Body of pancreas (tissue), 4 donors: ENCODE measurements at regions not wholly inside any gene's neighbourhood (a gene's known extent, or its start where the extent isn't known, plus 50 kb on each side); places are given as distances from the start of the nearest gene placed in this dataset.

ENCODE experiments used
- ATAC-seq: fragments of 150-250 bp; one replicate; pipeline ENCODE4 v1.9.1; 2016
- DNase-seq, 4 donors: peaks; one replicate each; pipeline ENCODE4 v3.0.0-alpha.2; 2019
- H3K27ac ChIP-seq, 4 donors: fragments of 200-600 bp; sonication (generic); 1 replicate in 3 of 4; 2 replicates in 1 of 4; pipeline versions ENCODE4 v1.5.1 to v1.6.1; 2016 to 2019; ENCODE audit warnings: mild to moderate bottlenecking in 1 of 4, mixed read lengths in 1 of 4, moderate library complexity in 1 of 4
- H3K27me3 ChIP-seq, 2 donors: fragments of 200-600 bp; sonication (generic); one replicate each; pipeline ENCODE4 v1.6.0; 2016; ENCODE audit warnings: mild to moderate bottlenecking in 1 of 2
- H3K36me3 ChIP-seq, 2 donors: fragments of 200-600 bp; sonication (generic); replicated peaks in 1 of 2; 2 replicates each; pipeline ENCODE4 v1.5.1; 2016; ENCODE audit warnings: low read depth in 2 of 2; ENCODE audit not compliant: insufficient read depth in 1 of 2
- H3K4me1 ChIP-seq: fragments of 200-600 bp; sonication (generic); one replicate; pipeline ENCODE4 v1.6.0; 2016
- H3K4me3 ChIP-seq, 2 donors: fragments of 200-600 bp; sonication (generic); 1 replicate in 1 of 2; 2 replicates in 1 of 2; pipeline ENCODE4 v1.5.1; 2016 to 2019
- H3K9me3 ChIP-seq, 3 donors: fragments of 200-600 bp; sonication (generic); 1 replicate in 2 of 3; 2 replicates in 1 of 3; pipeline ENCODE4 v1.5.1; 2016
- POLR2A ChIP-seq, 3 donors: fragments of 450-650 bp; IDR thresholded peaks; one replicate each; pipeline ENCODE4 v1.6.1; 2016; ENCODE audit warnings: antibody characterized with exemption in 3 of 3, mild to moderate bottlenecking in 2 of 3
- WGBS, 2 donors: methylation state at CpG; one replicate each; pipeline ENCODE4 v1.1.5; 2017; 5-methylcytosine and 5-hydroxymethylcytosine counted together
- intact Hi-C: fragments of 100-400 bp; cut with DNase I; formaldehyde crosslinking; loops from one replicate; pipeline ENCODE4 v1.15.1; 2023
- TF ChIP-seq, protein P1 (sequence below), 7 experiments: fragments of 450-650 bp in 4 of 7; fragments of 200-600 bp in 3 of 7; sonication (generic) in 3 of 7; IDR thresholded peaks; one replicate each; pipeline ENCODE4 v1.5.1; 2016 to 2019; ENCODE audit warnings: antibody characterized with exemption in 7 of 7

- DNase-seq (no peak), ATAC-seq (no peak)
- H3K4me3 ChIP-seq: no peak overlapping the region
- H3K36me3 ChIP-seq: no peaks in the 10 kb centered on the region
- no peaks in the 10 kb centered on the region for H3K27me3 ChIP-seq
- TF ChIP-seq, protein P1, sequence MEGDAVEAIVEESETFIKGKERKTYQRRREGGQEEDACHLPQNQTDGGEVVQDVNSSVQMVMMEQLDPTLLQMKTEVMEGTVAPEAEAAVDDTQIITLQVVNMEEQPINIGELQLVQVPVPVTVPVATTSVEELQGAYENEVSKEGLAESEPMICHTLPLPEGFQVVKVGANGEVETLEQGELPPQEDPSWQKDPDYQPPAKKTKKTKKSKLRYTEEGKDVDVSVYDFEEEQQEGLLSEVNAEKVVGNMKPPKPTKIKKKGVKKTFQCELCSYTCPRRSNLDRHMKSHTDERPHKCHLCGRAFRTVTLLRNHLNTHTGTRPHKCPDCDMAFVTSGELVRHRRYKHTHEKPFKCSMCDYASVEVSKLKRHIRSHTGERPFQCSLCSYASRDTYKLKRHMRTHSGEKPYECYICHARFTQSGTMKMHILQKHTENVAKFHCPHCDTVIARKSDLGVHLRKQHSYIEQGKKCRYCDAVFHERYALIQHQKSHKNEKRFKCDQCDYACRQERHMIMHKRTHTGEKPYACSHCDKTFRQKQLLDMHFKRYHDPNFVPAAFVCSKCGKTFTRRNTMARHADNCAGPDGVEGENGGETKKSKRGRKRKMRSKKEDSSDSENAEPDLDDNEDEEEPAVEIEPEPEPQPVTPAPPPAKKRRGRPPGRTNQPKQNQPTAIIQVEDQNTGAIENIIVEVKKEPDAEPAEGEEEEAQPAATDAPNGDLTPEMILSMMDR (IDR thresholded peaks at IDR 0.05): no peak
- no peak for TF ChIP-seq POLR2A (IDR thresholded peaks at IDR 0.05)
- intact Hi-C loops: no loop called here
- H3K27ac ChIP-seq: no peak overlapping the region
- no peaks in the 10 kb centered on the region for H3K9me3 ChIP-seq
- no peaks in the 10 kb centered on the region for H3K4me1 ChIP-seq
- 15 to 26% methylated on average over 1 of the region's 1 CpG for WGBS, 2 donors
Observed at GRCh38 chr4:107138433-107138832, 102.3 kb upstream of the DKK2 start.

- 78% methylated on average over 4 of the region's 4 CpGs for WGBS, 2 donors
- ATAC-seq (no peak), DNase-seq (no peak)
- H3K4me3 ChIP-seq: no peak overlapping the region
- H3K4me1 ChIP-seq: no peaks in the 10 kb centered on the region
- TF ChIP-seq POLR2A (IDR thresholded peaks at IDR 0.05): no peak
- TF ChIP-seq, protein P1 (IDR thresholded peaks at IDR 0.05): no peak
- intact Hi-C loops: no loop called here
- H3K27ac ChIP-seq: no peak overlapping the region
- H3K36me3 ChIP-seq: no peaks in the 10 kb centered on the region
- no peaks in the 10 kb centered on the region for H3K27me3 ChIP-seq
- no peaks in the 10 kb centered on the region for H3K9me3 ChIP-seq
Observed at GRCh38 chr4:107133965-107134653, 98.0 kb upstream of the DKK2 start.

DNA sequence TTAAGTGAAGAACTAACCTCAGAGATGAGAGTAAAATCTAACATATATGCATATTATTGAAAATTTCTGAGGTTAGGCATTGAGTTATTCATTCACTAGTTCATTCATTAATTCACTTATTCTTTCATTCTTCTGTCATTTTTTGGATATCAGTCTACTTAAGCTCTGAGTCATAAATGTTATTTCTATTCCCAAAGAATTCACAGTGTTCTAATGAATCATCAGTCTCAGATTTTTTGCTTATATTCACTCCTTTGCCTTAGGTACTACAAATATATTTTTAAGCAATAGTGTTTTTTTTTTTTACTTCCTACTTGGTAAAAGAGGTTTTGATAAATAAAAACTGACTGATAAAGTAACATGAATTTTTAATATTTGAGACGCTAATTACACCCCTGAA is 95.2 kb upstream of the DKK2 start:
- no peak overlapping the region for H3K4me3 ChIP-seq
- H3K36me3 ChIP-seq: no peaks in the 10 kb centered on the region
- DNase-seq: no peak
- no peak overlapping the region for H3K27ac ChIP-seq
- intact Hi-C loops: no loop called here
- TF ChIP-seq, protein P1 (IDR thresholded peaks at IDR 0.05): no peak
- TF ChIP-seq POLR2A (IDR thresholded peaks at IDR 0.05): no peak
- H3K27me3 ChIP-seq: no peaks in the 10 kb centered on the region
- H3K9me3 ChIP-seq: no peaks in the 10 kb centered on the region
- no peak for ATAC-seq
- 83 to 84% methylated on average over 1 of the region's 1 CpG for WGBS, 2 donors
- no peaks in the 10 kb centered on the region for H3K4me1 ChIP-seq

DNA sequence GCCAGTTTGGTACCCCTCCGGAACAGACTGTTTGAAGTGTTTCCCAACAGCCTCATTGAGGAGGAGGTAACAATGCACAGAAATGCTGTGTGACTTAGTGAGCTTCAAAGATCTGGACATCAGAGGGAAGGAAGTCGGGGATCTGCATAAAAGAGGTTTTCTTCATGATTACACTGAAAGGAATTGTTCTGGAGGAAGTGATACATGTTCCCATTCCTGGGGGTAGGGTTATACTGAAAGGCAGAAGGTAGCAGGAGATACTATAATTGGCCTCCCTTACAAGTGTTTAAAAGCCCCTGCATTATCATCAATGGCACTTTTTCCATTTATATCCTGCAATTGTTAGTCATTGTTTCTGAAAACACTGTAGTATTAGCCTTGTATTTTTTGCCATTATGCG is 94.0 kb upstream of the DKK2 start:
- H3K36me3 ChIP-seq: no peaks in the 10 kb centered on the region
- no peak for ATAC-seq
- no peak for TF ChIP-seq POLR2A (IDR thresholded peaks at IDR 0.05)
- TF ChIP-seq, protein P1 (IDR thresholded peaks at IDR 0.05): no peak
- no peak overlapping the region for H3K27ac ChIP-seq
- no peak overlapping the region for H3K4me3 ChIP-seq
- no peaks in the 10 kb centered on the region for H3K4me1 ChIP-seq
- intact Hi-C loops: no loop called here
- DNase-seq: no peak
- 63 to 70% methylated on average over 3 of the region's 3 CpGs for WGBS, 2 donors
- no peaks in the 10 kb centered on the region for H3K27me3 ChIP-seq
- H3K9me3 ChIP-seq: no peaks in the 10 kb centered on the region

- Histone ChIP-seq H3K9me3 (no peaks in the 10 kb centered on the region), H3K4me1 (no peaks in the 10 kb centered on the region), H3K27me3 (no peaks in the 10 kb centered on the region), H3K4me3 (no peak overlapping the region), H3K27ac (no peak overlapping the region), H3K36me3 (no peaks in the 10 kb centered on the region)
- 65 to 91% methylated on average over 1 of the region's 1 CpG for WGBS, 2 donors
- TF ChIP-seq, protein P1 (IDR thresholded peaks at IDR 0.05): no peak
- no peak for TF ChIP-seq POLR2A (IDR thresholded peaks at IDR 0.05)
- ATAC-seq (no peak), DNase-seq (no peak)
- intact Hi-C loops: no loop called here
Observed at GRCh38 chr4:107129611-107130010, 93.5 kb upstream of the DKK2 start.
